A673 (cell line): ENCODE measurements at regions not wholly inside any gene's neighbourhood (a gene's known extent, or its start where the extent isn't known, plus 50 kb on each side); places are given as distances from the start of the nearest gene placed in this dataset.

Experiments
- BruUV-seq: library from RNA; stranded (reverse); fragments of 400-500 nt; replicated peaks from 2 replicates; lab custom pipeline; 2021; lab: Mats Ljungman, UMichigan
- CTCF ChIA-PET: fragments of 300-600 bp; sonication (Branson Sonifier 250); formaldehyde crosslinking; loops from one replicate; lab custom pipeline; 2022; ENCODE audit warnings: antibody characterized with exemption; lab: Charles Lee
- POLR2A ChIA-PET: fragments of 300-600 bp; sonication (Branson Sonifier 250); formaldehyde crosslinking; loops from one replicate; lab custom pipeline; 2022; ENCODE audit warnings: antibody characterized with exemption; ENCODE audit not compliant: low non-redundant PET; lab: Charles Lee
- DNase-seq: peaks from one replicate; pipeline ENCODE4 v3.0.0-alpha.2; 2015; ENCODE audit warnings: low spot score
- H3K27ac ChIP-seq: fragments of 200-600 bp; sonication (generic); 2 replicates; pipeline ENCODE4 v1.5.1; 2016; ENCODE audit warnings: mixed run types, low read depth, mild to moderate bottlenecking, mixed read lengths, antibody characterized with exemption, low read length; ENCODE audit not compliant: poor library complexity, severe bottlenecking
- H3K27me3 ChIP-seq: fragments of 200-600 bp; sonication (generic); replicated peaks from 2 replicates; pipeline ENCODE4 v1.6.1; 2017; ENCODE audit warnings: mixed run types, low read depth, mild to moderate bottlenecking, mixed read lengths, antibody characterized with exemption, low read length; ENCODE audit not compliant: insufficient read depth, poor library complexity
- H3K36me3 ChIP-seq: fragments of 200-600 bp; sonication (generic); 2 replicates; pipeline ENCODE4 v1.6.1; 2016; ENCODE audit warnings: mixed run types, mild to moderate bottlenecking, mixed read lengths, antibody characterized with exemption, low read length; ENCODE audit not compliant: insufficient read depth, poor library complexity, severe bottlenecking
- H3K4me1 ChIP-seq: fragments of 200-600 bp; sonication (generic); 2 replicates; pipeline ENCODE4 v1.6.1; 2017; ENCODE audit warnings: mixed run types, mild to moderate bottlenecking, mixed read lengths, antibody characterized with exemption, low read length; ENCODE audit not compliant: insufficient read depth, poor library complexity, severe bottlenecking
- H3K4me3 ChIP-seq: fragments of 200-600 bp; sonication (generic); 2 replicates; pipeline ENCODE4 v1.5.1; 2016; ENCODE audit warnings: low read depth, mixed run types, mild to moderate bottlenecking, mixed read lengths, low read length; ENCODE audit not compliant: poor library complexity, severe bottlenecking
- H3K9me3 ChIP-seq: fragments of 200-600 bp; sonication (generic); 2 replicates; pipeline ENCODE4 v1.6.1; 2016; ENCODE audit warnings: mixed run types, low read depth, mild to moderate bottlenecking, mixed read lengths, antibody characterized with exemption, low read length; ENCODE audit not compliant: poor library complexity, severe bottlenecking
- EZH2 ChIP-seq: fragments of 200-600 bp; sonication (generic); IDR thresholded peaks from 2 replicates; pipeline ENCODE4 v1.6.1; 2017; ENCODE audit warnings: borderline replicate concordance, low read depth, mild to moderate bottlenecking, mixed read lengths, antibody characterized with exemption, low read length; ENCODE audit not compliant: poor library complexity, severe bottlenecking
- intact Hi-C: fragments of 100-400 bp; cut with micrococcal nuclease; formaldehyde crosslinking; loops from one replicate; pipeline ENCODE4 v1.10.0; 2022; ENCODE audit not compliant: unreplicated experiment
- TF ChIP-seq, protein P1 (sequence below): fragments of 300-800, 200-600 bp; sonication (generic); conservative IDR thresholded peaks from 2 replicates; pipeline ENCODE4 v1.5.1; 2017; ENCODE audit warnings: low read depth, mild to moderate bottlenecking, antibody characterized with exemption, low read length, moderate library complexity, mixed read lengths

- Histone ChIP-seq H3K27ac (peak overlapping the region; percentile 100), H3K27me3 (no peaks in the 10 kb centered on the region)
- no peak for DNase-seq
Measured at GRCh38 chr22:46065691-46066454, 84.5 kb upstream of the PPARA start.

DNA sequence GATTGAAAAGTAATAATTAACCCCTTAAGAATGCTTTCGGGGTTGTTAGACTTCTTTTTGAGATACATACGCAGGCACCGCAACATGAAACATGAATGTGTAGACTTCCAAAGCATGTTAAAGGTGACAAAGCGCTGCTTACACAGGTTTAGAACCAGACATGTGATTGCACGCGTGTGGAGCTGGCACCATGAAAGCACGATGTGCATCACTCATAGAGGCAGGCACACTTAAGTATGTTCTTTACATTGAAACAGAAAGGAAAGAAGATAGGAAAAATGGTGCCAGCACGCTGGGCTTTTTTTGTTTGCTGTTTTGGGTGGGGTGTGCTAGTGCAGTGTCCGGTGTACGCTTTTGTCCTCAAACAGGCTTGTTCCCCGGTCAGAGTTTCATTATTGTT, 83.6 kb upstream of the PPARA start:
- TF ChIP-seq, protein P1, sequence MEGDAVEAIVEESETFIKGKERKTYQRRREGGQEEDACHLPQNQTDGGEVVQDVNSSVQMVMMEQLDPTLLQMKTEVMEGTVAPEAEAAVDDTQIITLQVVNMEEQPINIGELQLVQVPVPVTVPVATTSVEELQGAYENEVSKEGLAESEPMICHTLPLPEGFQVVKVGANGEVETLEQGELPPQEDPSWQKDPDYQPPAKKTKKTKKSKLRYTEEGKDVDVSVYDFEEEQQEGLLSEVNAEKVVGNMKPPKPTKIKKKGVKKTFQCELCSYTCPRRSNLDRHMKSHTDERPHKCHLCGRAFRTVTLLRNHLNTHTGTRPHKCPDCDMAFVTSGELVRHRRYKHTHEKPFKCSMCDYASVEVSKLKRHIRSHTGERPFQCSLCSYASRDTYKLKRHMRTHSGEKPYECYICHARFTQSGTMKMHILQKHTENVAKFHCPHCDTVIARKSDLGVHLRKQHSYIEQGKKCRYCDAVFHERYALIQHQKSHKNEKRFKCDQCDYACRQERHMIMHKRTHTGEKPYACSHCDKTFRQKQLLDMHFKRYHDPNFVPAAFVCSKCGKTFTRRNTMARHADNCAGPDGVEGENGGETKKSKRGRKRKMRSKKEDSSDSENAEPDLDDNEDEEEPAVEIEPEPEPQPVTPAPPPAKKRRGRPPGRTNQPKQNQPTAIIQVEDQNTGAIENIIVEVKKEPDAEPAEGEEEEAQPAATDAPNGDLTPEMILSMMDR, result no peak
- TF ChIP-seq EZH2, result no peak
- Histone ChIP-seq H3K27ac (peak overlapping the region; percentile 100), H3K4me1 (peaks cover 33% of the 10 kb centered on the region), H3K9me3 (no peaks in the 10 kb centered on the region), H3K27me3 (no peaks in the 10 kb centered on the region), H3K36me3 (no peaks in the 10 kb centered on the region), H3K4me3 (peak overlapping the region; percentile 87)
- ChIA-PET CTCF (no interaction called here), POLR2A (no interaction called here)
- peak; percentile 51 for DNase-seq
- intact Hi-C loops, result no loop called here
- BruUV-seq, result no TSS peak

More at GRCh38 chr22:46065691-46066454, 84.5 kb upstream of the PPARA start:
- ChIA-PET POLR2A (no interaction called here), CTCF (no interaction called here)
- TF ChIP-seq EZH2, result no peak
- TF ChIP-seq, protein P1, result no peak
- H3K4me1 ChIP-seq, result peaks cover 33% of the 10 kb centered on the region
- H3K4me3 ChIP-seq, result peak overlapping the region; percentile 87
- no peaks in the 10 kb centered on the region for H3K36me3 ChIP-seq
- no TSS peak for BruUV-seq
- H3K9me3 ChIP-seq, result no peaks in the 10 kb centered on the region
- intact Hi-C loops, result no loop called here

GRCh38 chr22:46067159-46068111, 82.9 kb upstream of the PPARA start:
- BruUV-seq, result no TSS peak
- Histone ChIP-seq H3K9me3 (no peaks in the 10 kb centered on the region), H3K4me3 (peak overlapping the region; percentile 87), H3K27me3 (no peaks in the 10 kb centered on the region), H3K27ac (peak overlapping the region; percentile 100), H3K36me3 (no peaks in the 10 kb centered on the region), H3K4me1 (peaks cover 33% of the 10 kb centered on the region)
- DNase-seq, result peak; percentile 75
- intact Hi-C loops, result no loop called here
- POLR2A ChIA-PET, result no interaction called here
- TF ChIP-seq, protein P1, result no peak
- TF ChIP-seq EZH2, result no peak
- CTCF ChIA-PET, result no interaction called here
